Smooth muscle cell (in vitro differentiated cells): ENCODE measurements at regions not wholly inside any gene's neighbourhood (a gene's known extent, or its start where the extent isn't known, plus 50 kb on each side); places are given as distances from the start of the nearest gene placed in this dataset.

Experiments used
- DNase-seq: peaks from one replicate; lab custom pipeline; 2025; ENCODE audit not compliant: unreplicated experiment; lab: John Stamatoyannopoulos, UW
- H2AFZ ChIP-seq: fragments of 200-600 bp; sonication (generic); 2 replicates; pipeline ENCODE4 v1.6.0; 2016; ENCODE audit warnings: antibody characterized with exemption, low read depth, mild to moderate bottlenecking
- H3F3A ChIP-seq: fragments of 200-600 bp; sonication (generic); 2 replicates; pipeline ENCODE4 v1.6.0; 2017; ENCODE audit warnings: antibody characterized with exemption, low read depth
- H3K27ac ChIP-seq: fragments of 200-600 bp; sonication (generic); 2 replicates; pipeline ENCODE4 v1.5.1; 2016; ENCODE audit warnings: low read depth, mild to moderate bottlenecking
- H3K27me3 ChIP-seq: fragments of 200-600 bp; sonication (generic); 2 replicates; pipeline ENCODE4 v1.6.1; 2016; ENCODE audit warnings: low read depth, mild to moderate bottlenecking
- H3K36me3 ChIP-seq: fragments of 200-600 bp; sonication (generic); 2 replicates; pipeline ENCODE4 v1.5.1; 2016; ENCODE audit warnings: low read depth
- H3K4me1 ChIP-seq: fragments of 200-600 bp; sonication (generic); 2 replicates; pipeline ENCODE4 v1.5.1; 2016; ENCODE audit warnings: low read depth
- H3K4me2 ChIP-seq: fragments of 200-600 bp; sonication (generic); 2 replicates; pipeline ENCODE4 v1.6.0; 2016; ENCODE audit warnings: mild to moderate bottlenecking
- H3K4me3 ChIP-seq: fragments of 200-600 bp; sonication (generic); 2 replicates; pipeline ENCODE4 v1.5.1; 2016; ENCODE audit warnings: mild to moderate bottlenecking
- H3K79me2 ChIP-seq: fragments of 200-600 bp; sonication (generic); 2 replicates; pipeline ENCODE4 v1.6.0; 2016; ENCODE audit warnings: low read depth, mild to moderate bottlenecking
- H3K9ac ChIP-seq: fragments of 200-600 bp; sonication (generic); 2 replicates; pipeline ENCODE4 v1.6.0; 2016; ENCODE audit warnings: low read depth
- H3K9me3 ChIP-seq: fragments of 200-600 bp; sonication (generic); replicated peaks from 2 replicates; pipeline ENCODE4 v1.5.1; 2016; ENCODE audit warnings: low read depth
- H4K20me1 ChIP-seq: fragments of 200-600 bp; sonication (generic); 2 replicates; pipeline ENCODE4 v1.6.0; 2016; ENCODE audit warnings: low read depth
- WGBS: methylation state at CpG from one replicate; pipeline ENCODE4 v1.1.7; 2016; ENCODE audit warnings: low lambda C conversion rate; 5-methylcytosine and 5-hydroxymethylcytosine counted together
- TF ChIP-seq, protein P1 (sequence below): fragments of 200-600 bp; sonication (generic); IDR thresholded peaks from 2 replicates; pipeline ENCODE4 v1.5.1; 2017; ENCODE audit warnings: borderline replicate concordance, mild to moderate bottlenecking, antibody characterized with exemption; ENCODE audit not compliant: insufficient read depth, poor library complexity, severe bottlenecking

DNA sequence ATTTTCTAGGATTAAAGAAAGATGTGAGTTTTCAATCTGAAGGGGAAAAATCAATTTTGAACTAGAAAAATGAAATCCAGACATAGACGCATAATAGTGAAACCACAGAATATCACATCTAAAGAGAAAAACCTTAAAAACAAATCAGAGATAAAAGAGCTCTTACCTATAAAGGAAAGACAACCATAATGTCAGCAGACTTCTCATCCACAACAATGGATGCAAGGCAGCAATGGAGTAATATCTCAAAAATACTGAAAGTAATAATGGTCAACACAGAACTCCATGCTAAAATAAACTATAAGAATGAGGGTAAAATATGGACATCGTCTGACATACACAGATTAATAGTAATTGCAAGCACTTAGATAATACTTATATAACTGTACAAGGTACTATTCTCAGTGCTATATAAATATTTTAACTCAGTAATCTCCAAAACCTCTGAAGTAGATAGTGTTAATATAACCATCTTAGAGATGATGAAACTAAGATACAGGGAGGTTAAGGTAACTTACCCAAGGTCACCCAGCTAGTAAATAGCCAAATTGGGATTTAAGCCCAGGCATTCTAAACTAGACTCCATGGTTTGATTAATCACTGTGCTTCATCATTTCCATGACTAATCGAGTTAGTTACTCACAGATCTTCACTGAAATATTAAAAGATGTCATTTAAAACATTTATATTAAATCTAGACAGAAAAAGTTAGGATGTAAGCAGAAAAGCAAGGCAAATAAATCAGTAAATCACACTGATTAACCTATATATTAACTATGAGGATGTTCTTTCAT is 89.4 kb upstream of the SPTBN1 start:
- no peak for DNase-seq
- Histone ChIP-seq H3K4me3 (no peak overlapping the region), H2AFZ (no peak overlapping the region), H4K20me1 (no peaks in the 10 kb centered on the region), H3K27ac (no peak overlapping the region), H3K9ac (no peak overlapping the region), H3K4me2 (no peak overlapping the region), H3K4me1 (no peaks in the 10 kb centered on the region), H3K79me2 (no peaks in the 10 kb centered on the region), H3F3A (no peaks in the 10 kb centered on the region), H3K9me3 (peaks cover 7% of the 10 kb centered on the region), H3K27me3 (no peaks in the 10 kb centered on the region), H3K36me3 (no peaks in the 10 kb centered on the region)
- WGBS: 78% methylated on average over 3 of the region's 3 CpGs
- TF ChIP-seq, protein P1, sequence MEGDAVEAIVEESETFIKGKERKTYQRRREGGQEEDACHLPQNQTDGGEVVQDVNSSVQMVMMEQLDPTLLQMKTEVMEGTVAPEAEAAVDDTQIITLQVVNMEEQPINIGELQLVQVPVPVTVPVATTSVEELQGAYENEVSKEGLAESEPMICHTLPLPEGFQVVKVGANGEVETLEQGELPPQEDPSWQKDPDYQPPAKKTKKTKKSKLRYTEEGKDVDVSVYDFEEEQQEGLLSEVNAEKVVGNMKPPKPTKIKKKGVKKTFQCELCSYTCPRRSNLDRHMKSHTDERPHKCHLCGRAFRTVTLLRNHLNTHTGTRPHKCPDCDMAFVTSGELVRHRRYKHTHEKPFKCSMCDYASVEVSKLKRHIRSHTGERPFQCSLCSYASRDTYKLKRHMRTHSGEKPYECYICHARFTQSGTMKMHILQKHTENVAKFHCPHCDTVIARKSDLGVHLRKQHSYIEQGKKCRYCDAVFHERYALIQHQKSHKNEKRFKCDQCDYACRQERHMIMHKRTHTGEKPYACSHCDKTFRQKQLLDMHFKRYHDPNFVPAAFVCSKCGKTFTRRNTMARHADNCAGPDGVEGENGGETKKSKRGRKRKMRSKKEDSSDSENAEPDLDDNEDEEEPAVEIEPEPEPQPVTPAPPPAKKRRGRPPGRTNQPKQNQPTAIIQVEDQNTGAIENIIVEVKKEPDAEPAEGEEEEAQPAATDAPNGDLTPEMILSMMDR: no peak

DNA sequence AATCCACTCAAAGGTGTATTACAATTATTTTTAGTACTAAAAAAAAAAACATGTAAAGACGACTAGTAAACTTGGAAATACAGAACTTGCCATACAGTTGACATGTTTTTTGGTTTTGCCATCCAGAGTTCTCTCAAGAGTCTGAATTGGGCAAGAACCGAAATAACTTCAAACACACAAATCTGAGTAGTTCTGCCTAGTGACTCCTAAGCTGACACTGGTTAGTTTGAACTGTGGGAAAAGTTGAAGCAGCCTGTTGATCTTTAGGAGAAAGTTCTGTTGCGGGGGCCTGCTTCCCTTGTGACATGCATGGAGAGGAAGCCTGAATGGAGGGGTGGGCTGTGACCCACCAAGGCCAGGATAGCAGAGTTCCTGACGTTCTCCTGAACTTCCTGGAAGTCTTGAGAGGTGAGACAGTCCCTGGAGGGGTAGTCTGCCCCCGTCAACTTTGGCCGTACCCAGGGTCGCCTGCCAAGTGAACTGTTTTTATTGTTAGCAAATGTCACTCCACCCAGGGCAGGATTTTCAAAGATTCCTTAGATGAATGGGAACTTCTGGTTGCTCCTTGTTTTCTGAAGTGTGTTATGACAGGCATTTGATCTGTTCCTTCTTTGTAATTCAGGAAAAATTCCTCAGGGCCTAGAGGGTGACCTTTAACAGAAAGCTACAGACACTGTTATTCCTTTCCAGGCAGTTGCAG is 85.6 kb upstream of the SPTBN1 start:
- 82% methylated on average over 7 of the region's 7 CpGs for WGBS
- Histone ChIP-seq H3K36me3 (no peaks in the 10 kb centered on the region), H3K9me3 (peaks cover 7% of the 10 kb centered on the region), H3K27ac (no peak overlapping the region), H3K27me3 (no peaks in the 10 kb centered on the region), H4K20me1 (no peaks in the 10 kb centered on the region), H3K4me3 (no peak overlapping the region), H3K9ac (no peak overlapping the region), H2AFZ (no peak overlapping the region), H3K4me1 (no peaks in the 10 kb centered on the region), H3K4me2 (no peak overlapping the region), H3F3A (no peaks in the 10 kb centered on the region), H3K79me2 (no peaks in the 10 kb centered on the region)
- no peak for DNase-seq
- TF ChIP-seq, protein P1: no peak

DNA sequence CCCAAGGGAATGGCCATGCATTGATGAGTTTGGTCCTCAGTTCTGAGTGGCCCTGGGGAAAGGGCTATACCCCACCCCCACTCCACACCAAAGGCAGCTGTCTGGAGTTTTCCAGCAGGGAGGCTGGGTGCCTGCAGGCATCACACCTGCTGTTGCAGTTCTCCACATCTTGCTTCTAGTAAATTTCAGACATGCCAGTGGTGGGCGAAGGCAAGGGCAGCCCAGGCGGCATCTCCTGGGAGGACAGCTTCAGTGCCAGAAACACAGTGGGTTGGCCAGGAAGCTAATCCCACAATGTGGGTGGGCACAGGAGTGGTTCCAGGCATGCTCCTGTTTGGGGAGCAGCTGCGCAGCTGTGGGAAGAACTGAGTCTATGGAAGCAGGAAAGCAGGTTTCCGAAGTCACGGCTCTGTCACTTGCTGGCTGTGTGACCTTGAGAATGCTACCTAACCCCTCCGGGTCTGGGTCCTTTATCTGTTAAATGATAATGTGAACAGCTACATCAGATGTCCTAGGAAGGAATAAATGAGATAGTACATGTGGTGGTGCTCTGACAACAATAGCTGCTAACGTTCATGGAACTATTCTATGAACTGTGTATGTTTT is 84.6 kb upstream of the SPTBN1 start:
- Histone ChIP-seq H3K27me3 (no peaks in the 10 kb centered on the region), H3K9ac (no peak overlapping the region), H3K4me3 (no peak overlapping the region), H3K4me2 (no peak overlapping the region), H4K20me1 (no peaks in the 10 kb centered on the region), H3F3A (no peaks in the 10 kb centered on the region), H3K79me2 (no peaks in the 10 kb centered on the region), H2AFZ (no peak overlapping the region), H3K36me3 (no peaks in the 10 kb centered on the region), H3K4me1 (no peaks in the 10 kb centered on the region), H3K27ac (no peak overlapping the region), H3K9me3 (no peaks in the 10 kb centered on the region)
- 93% methylated on average over 7 of the region's 7 CpGs for WGBS
- TF ChIP-seq, protein P1: no peak
- no peak for DNase-seq
